GM19395 (cell line): ENCODE measurements at regions not wholly inside any gene's neighbourhood (a gene's known extent, or its start where the extent isn't known, plus 50 kb on each side); places are given as distances from the start of the nearest gene placed in this dataset.
"Not testable (repeated sequence)": the region's sequence is repeated elsewhere in the genome, so short reads cannot be mapped to it uniquely, and the experiment has no call there.

Experiments used
- ATAC-seq: cut with Tn5 transposase; IDR thresholded peaks from one replicate; pipeline ENCODE4 v1.9.1; 2021; ENCODE audit warnings: mild to moderate bottlenecking, moderate library complexity; ENCODE audit not compliant: unreplicated experiment

- no peak for ATAC-seq
Observed at GRCh38 chr2:36238106-36238505, 117.5 kb upstream of the CRIM1 start.

GRCh38 chr2:36235882-36236281 lies 119.7 kb upstream of the CRIM1 start:
- ATAC-seq: no peak

- ATAC-seq: no peak
Observed at GRCh38 chr2:36235426-36235825, 120.2 kb upstream of the CRIM1 start.

GRCh38 chr2:36223259-36223658 lies 132.3 kb upstream of the CRIM1 start:
- no peak for ATAC-seq

GRCh38 chr2:36222485-36222884 lies 133.1 kb upstream of the CRIM1 start:
- no peak for ATAC-seq

GRCh38 chr2:36214691-36215090 lies 140.9 kb upstream of the CRIM1 start:
- no peak for ATAC-seq

- ATAC-seq: no peak
Observed at GRCh38 chr2:36203366-36203765, 152.2 kb upstream of the CRIM1 start.

GRCh38 chr2:36197181-36197971 lies 158.2 kb upstream of the CRIM1 start:
- ATAC-seq: no peak

- ATAC-seq: no peak
Observed at GRCh38 chr2:36193680-36194079, 161.9 kb upstream of the CRIM1 start.

GRCh38 chr2:36192983-36193382 lies 162.6 kb upstream of the CRIM1 start:
- ATAC-seq: no peak

GRCh38 chr2:36190097-36190496 lies 165.5 kb upstream of the CRIM1 start:
- no peak for ATAC-seq

GRCh38 chr2:36185624-36186023 lies 170.0 kb upstream of the CRIM1 start:
- ATAC-seq: no peak

GRCh38 chr2:36184848-36185247 lies 170.7 kb upstream of the CRIM1 start:
- no peak for ATAC-seq

GRCh38 chr2:36180789-36181482 lies 174.6 kb upstream of the CRIM1 start:
- not testable (repeated sequence) for ATAC-seq

- not testable (repeated sequence) for ATAC-seq
Observed at GRCh38 chr2:36180293-36180692, 175.3 kb upstream of the CRIM1 start.

GRCh38 chr2:36179668-36180269 lies 175.8 kb upstream of the CRIM1 start:
- ATAC-seq: not testable (repeated sequence)

- ATAC-seq: no peak
Observed at GRCh38 chr2:36178384-36178783, 177.2 kb upstream of the CRIM1 start.

- ATAC-seq: no peak
Observed at GRCh38 chr2:36177282-36177681, 178.3 kb upstream of the CRIM1 start.

GRCh38 chr2:36174920-36175319 lies 180.7 kb upstream of the CRIM1 start:
- ATAC-seq: no peak

- ATAC-seq: no peak
Observed at GRCh38 chr2:36173760-36174404, 181.7 kb upstream of the CRIM1 start.

GRCh38 chr2:36172824-36173223 lies 182.8 kb upstream of the CRIM1 start:
- ATAC-seq: no peak
